ENCODE measurements at regions not wholly inside any gene's neighbourhood (a gene's known extent, or its start where the extent isn't known, plus 50 kb on each side); places are given as distances from the start of the nearest gene placed in this dataset.
"Not testable (repeated sequence)": the region's sequence is repeated elsewhere in the genome, so short reads cannot be mapped to it uniquely, and the experiment has no call there.

DNA sequence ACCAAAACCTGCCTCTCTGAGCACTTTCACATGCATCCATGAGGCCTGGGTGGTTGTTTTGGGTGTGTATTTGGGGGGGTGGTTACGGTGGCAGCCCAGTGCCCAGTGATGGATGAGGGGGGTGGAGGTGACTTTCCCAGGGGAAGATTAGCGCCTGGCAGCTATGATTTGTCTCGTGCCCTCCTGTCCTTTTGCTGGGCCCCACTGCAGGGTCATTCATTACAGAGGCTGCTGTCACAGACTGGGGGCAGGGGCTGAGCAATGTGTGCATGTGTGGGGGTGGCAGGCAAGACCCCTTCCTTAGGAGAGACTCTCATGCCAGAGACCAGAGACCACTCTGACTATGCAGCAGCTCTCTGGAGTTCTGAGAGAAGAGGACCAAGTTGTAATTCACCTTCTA, 93.7 kb downstream of the MRM1 start:
- 50% methylated on average over 2 of the region's 3 CpGs for WGBS (ENCODE audit: insufficient coverage)
- no peak overlapping the region for H3K9ac ChIP-seq (ENCODE audit: insufficient read depth, low read length, poor library complexity, severe bottlenecking)
- H3K27ac Mint-ChIP-seq: no peak overlapping the region

DNA sequence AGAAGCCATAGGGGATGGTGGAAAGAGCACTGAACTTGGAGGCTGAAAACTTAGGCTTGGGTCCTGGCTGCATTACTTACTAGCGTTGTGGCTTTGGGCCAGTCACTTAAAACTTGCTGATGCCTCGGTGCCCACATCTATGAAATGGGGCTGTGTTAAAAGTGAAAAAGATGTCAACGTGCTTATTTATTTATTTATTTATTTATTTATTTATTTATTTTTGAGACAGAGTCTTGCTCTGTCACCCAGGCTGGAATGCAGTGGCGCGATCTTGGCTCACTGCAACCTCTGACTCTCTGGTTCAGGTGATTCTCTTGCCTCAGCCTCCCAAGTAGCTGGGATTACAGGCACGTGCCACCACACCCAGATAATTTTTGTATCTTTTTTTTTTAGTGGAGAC, 94.3 kb downstream of the MRM1 start:
- H3K27ac Mint-ChIP-seq, H3K4me3 Mint-ChIP-seq: not testable (repeated sequence)
- 100% methylated on average over 1 of the region's 6 CpGs for WGBS (ENCODE audit: insufficient coverage)

More for the DNA sequence above, 93.7 kb downstream of the MRM1 start:
- H3K4me3 ChIP-seq (replicated peaks in 1 of 3; ENCODE audit: low read depth in 2 of 3, low read length in 3 of 3): no peak overlapping the region
- H3K36me3 Mint-ChIP-seq: no peaks in the 10 kb centered on the region
- H3K79me2 ChIP-seq (ENCODE audit: insufficient read depth, low read length): no peaks in the 10 kb centered on the region
- H3K36me3 ChIP-seq (replicated peaks in 1 of 2; ENCODE audit: control insufficient read depth in 1 of 2, insufficient read depth in 2 of 2, low read length in 2 of 2): no peaks in the 10 kb centered on the region
- TF ChIP-seq, protein P1, sequence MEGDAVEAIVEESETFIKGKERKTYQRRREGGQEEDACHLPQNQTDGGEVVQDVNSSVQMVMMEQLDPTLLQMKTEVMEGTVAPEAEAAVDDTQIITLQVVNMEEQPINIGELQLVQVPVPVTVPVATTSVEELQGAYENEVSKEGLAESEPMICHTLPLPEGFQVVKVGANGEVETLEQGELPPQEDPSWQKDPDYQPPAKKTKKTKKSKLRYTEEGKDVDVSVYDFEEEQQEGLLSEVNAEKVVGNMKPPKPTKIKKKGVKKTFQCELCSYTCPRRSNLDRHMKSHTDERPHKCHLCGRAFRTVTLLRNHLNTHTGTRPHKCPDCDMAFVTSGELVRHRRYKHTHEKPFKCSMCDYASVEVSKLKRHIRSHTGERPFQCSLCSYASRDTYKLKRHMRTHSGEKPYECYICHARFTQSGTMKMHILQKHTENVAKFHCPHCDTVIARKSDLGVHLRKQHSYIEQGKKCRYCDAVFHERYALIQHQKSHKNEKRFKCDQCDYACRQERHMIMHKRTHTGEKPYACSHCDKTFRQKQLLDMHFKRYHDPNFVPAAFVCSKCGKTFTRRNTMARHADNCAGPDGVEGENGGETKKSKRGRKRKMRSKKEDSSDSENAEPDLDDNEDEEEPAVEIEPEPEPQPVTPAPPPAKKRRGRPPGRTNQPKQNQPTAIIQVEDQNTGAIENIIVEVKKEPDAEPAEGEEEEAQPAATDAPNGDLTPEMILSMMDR (IDR thresholded peaks at IDR 0.05): no peak
- H3K4me1 ChIP-seq (ENCODE audit: control insufficient read depth in 1 of 2, insufficient read depth in 2 of 2, low read length in 2 of 2): no peaks in the 10 kb centered on the region
- no peak overlapping the region for H3K4me2 ChIP-seq (replicated peaks; ENCODE audit: extremely low read depth, low read length, poor library complexity, severe bottlenecking)
- no peaks in the 10 kb centered on the region for H3K9me3 ChIP-seq (replicated peaks in 1 of 2; ENCODE audit: control insufficient read depth in 1 of 2, insufficient read depth in 1 of 2, low read length in 2 of 2)
- intact Hi-C loops (cut with micrococcal nuclease): no loop called here
- H3K9me3 Mint-ChIP-seq: no peaks in the 10 kb centered on the region
- no peak overlapping the region for H3K27ac ChIP-seq (ENCODE audit: low read depth in 1 of 2, low read length in 2 of 2)
- no peak for DNase-seq
- H3K4me1 Mint-ChIP-seq: no peaks in the 10 kb centered on the region
- H3K27me3 ChIP-seq (ENCODE audit: control insufficient read depth in 2 of 2, insufficient read depth in 2 of 2, low read length in 2 of 2): no peaks in the 10 kb centered on the region
- no peak overlapping the region for H3K4me3 Mint-ChIP-seq
- no peak overlapping the region for H2AFZ ChIP-seq (ENCODE audit: insufficient read depth, low read depth, low read length, poor library complexity, severe bottlenecking)
- H3K27me3 Mint-ChIP-seq (ENCODE audit: low read depth in 3 of 3): peaks cover 2 to 17% (median 4%) of the 10 kb centered on the region in 3 donors
- no peaks in the 10 kb centered on the region for H4K20me1 ChIP-seq (ENCODE audit: insufficient read depth, low read length)

More for the DNA sequence above, 94.3 kb downstream of the MRM1 start:
- H3K9ac ChIP-seq (ENCODE audit: insufficient read depth, low read length, poor library complexity, severe bottlenecking); H3K4me3 ChIP-seq (replicated peaks in 1 of 3; ENCODE audit: low read depth in 2 of 3, low read length in 3 of 3); H3K9me3 Mint-ChIP-seq; H3K27me3 ChIP-seq (ENCODE audit: control insufficient read depth in 2 of 2, insufficient read depth in 2 of 2, low read length in 2 of 2); H3K79me2 ChIP-seq (ENCODE audit: insufficient read depth, low read length); DNase-seq; H3K27ac ChIP-seq (ENCODE audit: low read depth in 1 of 2, low read length in 2 of 2); H4K20me1 ChIP-seq (ENCODE audit: insufficient read depth, low read length); intact Hi-C loops (cut with micrococcal nuclease); H3K4me2 ChIP-seq (replicated peaks; ENCODE audit: extremely low read depth, low read length, poor library complexity, severe bottlenecking); H3K36me3 Mint-ChIP-seq; H2AFZ ChIP-seq (ENCODE audit: insufficient read depth, low read depth, low read length, poor library complexity, severe bottlenecking); H3K4me1 ChIP-seq (ENCODE audit: control insufficient read depth in 1 of 2, insufficient read depth in 2 of 2, low read length in 2 of 2); H3K9me3 ChIP-seq (replicated peaks in 1 of 2; ENCODE audit: control insufficient read depth in 1 of 2, insufficient read depth in 1 of 2, low read length in 2 of 2); H3K4me1 Mint-ChIP-seq; H3K36me3 ChIP-seq (replicated peaks in 1 of 2; ENCODE audit: control insufficient read depth in 1 of 2, insufficient read depth in 2 of 2, low read length in 2 of 2): not testable (repeated sequence)
- peaks cover 2 to 19% (median 4%) of the 10 kb centered on the region in 3 donors for H3K27me3 Mint-ChIP-seq (ENCODE audit: low read depth in 3 of 3)
